ENCODE measurements at regions not wholly inside any gene's neighbourhood (a gene's known extent, or its start where the extent isn't known, plus 50 kb on each side); places are given as distances from the start of the nearest gene placed in this dataset.
A peak's percentile ranks its signal among the peaks of the same experiment; 100 is the strongest.
"Not testable (repeated sequence)": the region's sequence is repeated elsewhere in the genome, so short reads cannot be mapped to it uniquely, and the experiment has no call there.

GRCh38 chr16:82271636-82272035 lies 101.6 kb upstream of the MPHOSPH6 start:
- ChIA-PET CTCF (interaction anchor here (4.0 kb wide), 1 partner anchor 8 kb away, joined by 16 read pairs; no protein-coding TSS in a partner anchor), POLR2A (no interaction called here)
- Mint-ChIP-seq H3K4me3 (no peak overlapping the region), H3K4me1 (no peaks in the 10 kb centered on the region), H3K36me3 (ENCODE audit: low read depth) (no peaks in the 10 kb centered on the region), H3K27me3 (peaks cover 12% of the 10 kb centered on the region), H3K9me3 (peaks cover 2% of the 10 kb centered on the region), H3K27ac (no peak overlapping the region)
- DNase-seq (no peak), ATAC-seq (ENCODE audit: low read depth) (no peak)
- intact Hi-C loops (cut with micrococcal nuclease): no loop called here
- no peak for TF ChIP-seq CTCF (IDR thresholded peaks at IDR 0.05)

GRCh38 chr16:82267675-82268074 lies 97.7 kb upstream of the MPHOSPH6 start:
- POLR2A ChIA-PET; intact Hi-C loops (cut with micrococcal nuclease): not testable (repeated sequence)

GRCh38 chr16:82265809-82266208 lies 95.8 kb upstream of the MPHOSPH6 start:
- no peak overlapping the region for H3K4me3 Mint-ChIP-seq
- no peaks in the 10 kb centered on the region for H3K36me3 Mint-ChIP-seq (ENCODE audit: low read depth)
- H3K27me3 Mint-ChIP-seq: peaks cover 14% of the 10 kb centered on the region
- no peak for ATAC-seq (ENCODE audit: low read depth)
- peaks cover 5% of the 10 kb centered on the region for H3K9me3 Mint-ChIP-seq
- no peaks in the 10 kb centered on the region for H3K4me1 Mint-ChIP-seq
- ChIA-PET POLR2A (no interaction called here), CTCF (no interaction called here)
- intact Hi-C loops (cut with micrococcal nuclease): no loop called here
- no peak for TF ChIP-seq CTCF (IDR thresholded peaks at IDR 0.05)
- DNase-seq: no peak
- H3K27ac Mint-ChIP-seq: no peak overlapping the region

More at GRCh38 chr16:82267675-82268074, 97.7 kb upstream of the MPHOSPH6 start:
- H3K4me1 Mint-ChIP-seq; CTCF ChIA-PET; H3K4me3 Mint-ChIP-seq; DNase-seq; H3K9me3 Mint-ChIP-seq; H3K27ac Mint-ChIP-seq; H3K36me3 Mint-ChIP-seq (ENCODE audit: low read depth); ATAC-seq (ENCODE audit: low read depth): not testable (repeated sequence)
- peaks cover 20% of the 10 kb centered on the region for H3K27me3 Mint-ChIP-seq

GRCh38 chr16:82264756-82265155 lies 94.7 kb upstream of the MPHOSPH6 start:
- Mint-ChIP-seq H3K4me3 (no peak overlapping the region), H3K9me3 (peaks cover 6% of the 10 kb centered on the region), H3K27me3 (peaks cover 8% of the 10 kb centered on the region), H3K36me3 (ENCODE audit: low read depth) (no peaks in the 10 kb centered on the region), H3K4me1 (no peaks in the 10 kb centered on the region), H3K27ac (no peak overlapping the region)
- TF ChIP-seq CTCF (IDR thresholded peaks at IDR 0.05): no peak
- DNase-seq (no peak), ATAC-seq (ENCODE audit: low read depth) (no peak)
- ChIA-PET CTCF (interaction anchor here (1.4 to 3.5 kb wide), 5 partner anchors 28 to 1182 kb away, joined by 3 to 19 read pairs (median 7); no protein-coding TSS in a partner anchor), POLR2A (interaction anchor here (0.6 kb wide), 1 partner anchor 1011 kb away, joined by 4 read pairs; no protein-coding TSS in a partner anchor)
- intact Hi-C loops (cut with micrococcal nuclease): no loop called here

GRCh38 chr16:82263521-82264143 lies 93.6 kb upstream of the MPHOSPH6 start:
- ChIA-PET CTCF (interaction anchor here (0.9 to 3.5 kb wide), 8 partner anchors 9 to 1183 kb away, joined by 3 to 19 read pairs (median 6); no protein-coding TSS in a partner anchor), POLR2A (no interaction called here)
- Mint-ChIP-seq H3K36me3 (ENCODE audit: low read depth) (no peaks in the 10 kb centered on the region), H3K27ac (no peak overlapping the region), H3K4me3 (no peak overlapping the region), H3K9me3 (peaks cover 6% of the 10 kb centered on the region), H3K27me3 (peaks cover 8% of the 10 kb centered on the region), H3K4me1 (no peaks in the 10 kb centered on the region)
- intact Hi-C loops (cut with micrococcal nuclease): no loop called here
- no peak for DNase-seq
- ATAC-seq (ENCODE audit: low read depth): peak; percentile 60
- TF ChIP-seq CTCF (IDR thresholded peaks at IDR 0.05): no peak
